Fibroblast of the aortic adventitia (primary cell): ENCODE measurements at regions not wholly inside any gene's neighbourhood (a gene's known extent, or its start where the extent isn't known, plus 50 kb on each side); places are given as distances from the start of the nearest gene placed in this dataset.
A peak's percentile ranks its signal among the peaks of the same experiment; 100 is the strongest.
"Not testable (repeated sequence)": the region's sequence is repeated elsewhere in the genome, so short reads cannot be mapped to it uniquely, and the experiment has no call there.

Experiments used
- DNase-seq: peaks from one replicate; pipeline ENCODE4 v3.0.0-alpha.2; 2010; ENCODE audit warnings: low read depth
- H3K4me3 ChIP-seq: 2 replicates; pipeline ENCODE4 v1.5.1; 2011; ENCODE audit warnings: low read depth, mild to moderate bottlenecking, control low read depth, low read length, moderate library complexity
- CTCF ChIP-seq: IDR thresholded peaks from 2 replicates; pipeline ENCODE4 v1.5.1; 2011; ENCODE audit warnings: mild to moderate bottlenecking, low read length, control low read depth, inconsistent platforms; ENCODE audit not compliant: insufficient read depth

GRCh38 chr10:117492504-117492903 lies 50.0 kb upstream of the EMX2 start:
- TF ChIP-seq CTCF: no peak
- no peak for DNase-seq
- H3K4me3 ChIP-seq: no peak overlapping the region

DNA sequence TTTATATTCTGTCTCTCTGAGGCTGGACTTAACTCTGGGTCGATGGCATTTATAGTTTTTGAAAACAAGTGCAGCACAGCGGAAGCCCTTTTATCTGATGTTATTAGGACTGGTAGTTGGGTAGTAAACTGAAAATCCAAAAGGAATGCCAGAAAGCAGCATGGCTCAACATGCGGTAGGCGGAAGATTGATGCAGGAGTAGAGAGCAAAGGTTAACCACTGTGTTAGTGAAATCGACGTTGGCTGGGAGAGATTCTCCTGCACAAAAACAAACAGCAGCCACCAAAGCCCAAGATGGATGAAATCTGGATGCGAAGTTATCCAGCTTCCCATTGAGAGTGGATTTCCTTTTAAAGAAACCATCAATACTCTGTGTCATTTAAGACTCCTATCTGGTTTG lies 54.5 kb upstream of the EMX2 start:
- no peak for DNase-seq
- TF ChIP-seq CTCF: no peak
- H3K4me3 ChIP-seq: no peak overlapping the region

- TF ChIP-seq CTCF: no peak
- DNase-seq: no peak
- H3K4me3 ChIP-seq: no peak overlapping the region
These were observed 55.9 kb upstream of the EMX2 start for GRCh38 chr10:117486606-117487005.

GRCh38 chr10:117483056-117483590 lies 59.4 kb upstream of the EMX2 start:
- TF ChIP-seq CTCF: no peak
- no peak overlapping the region for H3K4me3 ChIP-seq
- DNase-seq: no peak

DNA sequence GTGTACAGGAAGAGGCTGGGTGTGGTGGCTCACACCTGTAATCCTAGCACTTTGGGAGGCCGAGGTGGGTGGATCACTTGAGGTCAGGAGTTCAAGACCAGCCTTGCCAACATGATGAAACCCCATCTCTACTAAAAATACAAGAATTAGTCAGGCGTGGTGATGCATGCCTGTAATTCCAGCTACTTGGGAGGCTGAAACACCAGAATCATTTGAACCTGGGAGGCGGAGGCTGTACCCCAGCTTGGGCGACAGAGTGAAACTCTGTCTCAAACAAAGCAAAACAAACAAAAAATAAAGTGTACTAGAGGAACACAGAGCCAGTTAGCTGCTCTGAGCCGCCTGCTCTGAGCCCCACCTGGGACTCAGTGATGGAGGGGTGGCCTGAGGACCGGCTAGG lies 61.5 kb upstream of the EMX2 start:
- not testable (repeated sequence) for H3K4me3 ChIP-seq, DNase-seq

GRCh38 chr10:117480097-117480496 lies 62.4 kb upstream of the EMX2 start:
- H3K4me3 ChIP-seq: no peak overlapping the region
- TF ChIP-seq CTCF: no peak
- DNase-seq: no peak

GRCh38 chr10:117477961-117478670 lies 64.4 kb upstream of the EMX2 start:
- no peak overlapping the region for H3K4me3 ChIP-seq
- peak; percentile 70 for DNase-seq
- peak; percentile 22 for TF ChIP-seq CTCF
